PC-9 (cell line): ENCODE measurements at regions not wholly inside any gene's neighbourhood (a gene's known extent, or its start where the extent isn't known, plus 50 kb on each side); places are given as distances from the start of the nearest gene placed in this dataset.

Experiments used
- EZH2 ChIP-seq: fragments of 200-600 bp; sonication (generic); IDR thresholded peaks from 2 replicates; pipeline ENCODE4 v1.8.0; 2017; ENCODE audit warnings: antibody characterized with exemption, low read depth
- TF ChIP-seq, protein P1 (sequence below): fragments of 200-600 bp; sonication (generic); conservative IDR thresholded peaks from 2 replicates; pipeline ENCODE4 v1.6.1; 2017; ENCODE audit warnings: mixed run types, antibody characterized with exemption, mild to moderate bottlenecking, moderate library complexity

DNA sequence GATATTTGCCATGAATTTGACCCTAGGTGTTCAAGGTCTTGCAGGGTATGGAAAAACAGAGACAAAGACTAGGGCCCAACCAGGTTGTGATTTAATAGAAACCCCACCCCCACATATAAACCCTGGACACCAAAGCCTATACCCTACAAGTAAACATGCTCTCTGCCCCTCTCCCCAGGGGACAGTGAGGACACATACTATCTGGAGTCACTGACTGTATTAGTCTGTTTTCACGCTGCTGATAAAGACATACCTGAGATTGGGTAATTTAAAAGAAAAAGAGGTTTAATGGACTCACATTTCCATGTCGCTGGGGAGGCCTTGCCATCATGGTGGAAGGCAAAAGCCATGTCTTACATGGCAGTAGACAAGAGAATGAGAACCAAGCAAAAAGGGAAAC is 88.3 kb downstream of the RAP2A start:
- TF ChIP-seq, protein P1, sequence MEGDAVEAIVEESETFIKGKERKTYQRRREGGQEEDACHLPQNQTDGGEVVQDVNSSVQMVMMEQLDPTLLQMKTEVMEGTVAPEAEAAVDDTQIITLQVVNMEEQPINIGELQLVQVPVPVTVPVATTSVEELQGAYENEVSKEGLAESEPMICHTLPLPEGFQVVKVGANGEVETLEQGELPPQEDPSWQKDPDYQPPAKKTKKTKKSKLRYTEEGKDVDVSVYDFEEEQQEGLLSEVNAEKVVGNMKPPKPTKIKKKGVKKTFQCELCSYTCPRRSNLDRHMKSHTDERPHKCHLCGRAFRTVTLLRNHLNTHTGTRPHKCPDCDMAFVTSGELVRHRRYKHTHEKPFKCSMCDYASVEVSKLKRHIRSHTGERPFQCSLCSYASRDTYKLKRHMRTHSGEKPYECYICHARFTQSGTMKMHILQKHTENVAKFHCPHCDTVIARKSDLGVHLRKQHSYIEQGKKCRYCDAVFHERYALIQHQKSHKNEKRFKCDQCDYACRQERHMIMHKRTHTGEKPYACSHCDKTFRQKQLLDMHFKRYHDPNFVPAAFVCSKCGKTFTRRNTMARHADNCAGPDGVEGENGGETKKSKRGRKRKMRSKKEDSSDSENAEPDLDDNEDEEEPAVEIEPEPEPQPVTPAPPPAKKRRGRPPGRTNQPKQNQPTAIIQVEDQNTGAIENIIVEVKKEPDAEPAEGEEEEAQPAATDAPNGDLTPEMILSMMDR: no peak
- no peak for TF ChIP-seq EZH2
